ENCODE measurements at regions not wholly inside any gene's neighbourhood (a gene's known extent, or its start where the extent isn't known, plus 50 kb on each side); places are given as distances from the start of the nearest gene placed in this dataset.
"Not testable (repeated sequence)": the region's sequence is repeated elsewhere in the genome, so short reads cannot be mapped to it uniquely, and the experiment has no call there.

DNA sequence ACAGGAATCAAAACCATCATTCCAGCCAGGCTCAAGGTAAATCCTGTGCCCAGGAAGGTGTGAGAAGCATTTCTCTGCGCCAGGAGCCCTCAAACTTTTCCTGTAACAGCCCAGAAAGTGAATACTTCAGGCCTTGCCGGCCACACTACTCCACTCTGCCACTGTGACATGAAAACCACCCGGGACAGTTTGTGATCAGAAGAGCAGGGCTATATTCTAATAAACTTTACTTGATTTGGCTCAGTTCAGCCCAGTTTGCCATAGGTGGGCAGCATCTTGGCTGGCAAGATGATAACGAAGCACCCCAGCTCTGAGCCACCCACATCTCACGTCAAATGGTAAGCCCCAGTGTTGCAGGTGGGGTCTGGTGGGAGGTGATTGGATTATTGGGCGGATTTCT, 249.4 kb downstream of the DLL1 start:
- H3K36me3 ChIP-seq (ENCODE audit: control insufficient read depth in 5 of 5, insufficient read depth in 5 of 5, low read length in 5 of 5) = no peaks in the 10 kb centered on the region
- H3K27ac ChIP-seq (ENCODE audit: low read depth, low read length) = no peak overlapping the region
- H3K9me3 ChIP-seq (ENCODE audit: control insufficient read depth in 5 of 5, low read length in 5 of 5) = no peaks in the 10 kb centered on the region
- H3K4me3 ChIP-seq (ENCODE audit: low read depth in 1 of 5, low read length in 5 of 5) = no peak overlapping the region
- no peaks in the 10 kb centered on the region for H3K27me3 ChIP-seq (ENCODE audit: control insufficient read depth in 5 of 5, insufficient read depth in 4 of 5, low read length in 5 of 5)
- H3K4me1 ChIP-seq (ENCODE audit: control insufficient read depth in 5 of 5, insufficient read depth in 5 of 5, low read length in 5 of 5) = peaks cover 1 to 11% (median 6%) of the 10 kb centered on the region in 5 donors
- H3K9ac ChIP-seq (ENCODE audit: low read length in 5 of 5) = no peak overlapping the region

DNA sequence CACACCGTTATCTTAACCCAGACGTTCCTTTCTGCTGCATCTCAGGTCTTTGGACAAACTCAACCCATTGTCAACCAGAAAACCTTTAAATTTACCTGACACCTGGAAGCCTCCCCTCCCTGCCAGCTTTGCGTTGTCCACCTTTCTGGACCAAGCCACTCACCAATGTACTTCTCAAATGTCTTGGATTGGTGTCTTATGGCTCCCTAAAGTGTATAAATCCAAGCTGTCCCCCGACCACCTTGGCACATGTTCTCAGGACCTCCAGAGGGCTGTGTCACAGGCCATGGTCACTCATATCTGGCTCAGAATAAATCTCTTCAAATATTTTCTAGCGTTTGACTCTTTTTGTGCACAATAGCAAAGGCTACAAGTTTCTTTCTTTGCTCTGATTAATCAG, 250.0 kb downstream of the DLL1 start:
- H3K4me1 ChIP-seq (ENCODE audit: control insufficient read depth in 5 of 5, insufficient read depth in 5 of 5, low read length in 5 of 5) = peaks cover 0 to 6% (median 1%) of the 10 kb centered on the region in 5 donors
- H3K27me3 ChIP-seq (ENCODE audit: control insufficient read depth in 5 of 5, insufficient read depth in 4 of 5, low read length in 5 of 5) = no peaks in the 10 kb centered on the region
- H3K36me3 ChIP-seq (ENCODE audit: control insufficient read depth in 5 of 5, insufficient read depth in 5 of 5, low read length in 5 of 5) = no peaks in the 10 kb centered on the region
- no peak overlapping the region for H3K27ac ChIP-seq (ENCODE audit: low read depth, low read length)
- peaks cover 0 to 1% (median 0%) of the 10 kb centered on the region in 5 donors for H3K9me3 ChIP-seq (ENCODE audit: control insufficient read depth in 5 of 5, low read length in 5 of 5)
- H3K4me3 ChIP-seq (ENCODE audit: low read depth in 1 of 5, low read length in 5 of 5) = no peak overlapping the region
- H3K9ac ChIP-seq (ENCODE audit: low read length in 5 of 5) = no peak overlapping the region

DNA sequence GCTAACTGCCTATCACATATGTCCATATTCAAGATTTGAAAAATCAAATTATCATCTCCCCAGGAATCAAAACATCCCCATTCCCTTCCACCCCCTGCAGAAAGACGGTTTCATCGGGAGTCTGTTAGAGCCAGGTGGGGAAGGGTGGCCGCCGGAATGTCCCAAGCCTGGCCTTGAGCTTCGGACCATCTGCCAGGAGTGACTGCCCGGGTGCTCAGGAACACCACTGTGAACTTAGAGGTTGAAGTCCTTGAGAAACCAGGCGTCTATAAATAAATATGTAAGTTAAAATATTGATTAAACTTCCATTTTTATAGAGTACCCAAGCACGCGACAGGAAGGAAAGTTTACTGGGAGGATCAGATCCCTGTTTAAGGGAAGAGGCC, 250.8 kb downstream of the DLL1 start:
- H3K27ac ChIP-seq (ENCODE audit: low read depth, low read length) = no peak overlapping the region
- H3K9me3 ChIP-seq (ENCODE audit: control insufficient read depth in 5 of 5, low read length in 5 of 5) = peaks cover 0 to 3% (median 0%) of the 10 kb centered on the region in 5 donors
- H3K9ac ChIP-seq (ENCODE audit: low read length in 5 of 5) = no peak overlapping the region
- H3K27me3 ChIP-seq (ENCODE audit: control insufficient read depth in 5 of 5, insufficient read depth in 4 of 5, low read length in 5 of 5) = no peaks in the 10 kb centered on the region
- H3K36me3 ChIP-seq (ENCODE audit: control insufficient read depth in 5 of 5, insufficient read depth in 5 of 5, low read length in 5 of 5) = no peaks in the 10 kb centered on the region
- H3K4me3 ChIP-seq (ENCODE audit: low read depth in 1 of 5, low read length in 5 of 5) = no peak overlapping the region
- H3K4me1 ChIP-seq (ENCODE audit: control insufficient read depth in 5 of 5, insufficient read depth in 5 of 5, low read length in 5 of 5) = peaks cover 0 to 6% (median 1%) of the 10 kb centered on the region in 5 donors

DNA sequence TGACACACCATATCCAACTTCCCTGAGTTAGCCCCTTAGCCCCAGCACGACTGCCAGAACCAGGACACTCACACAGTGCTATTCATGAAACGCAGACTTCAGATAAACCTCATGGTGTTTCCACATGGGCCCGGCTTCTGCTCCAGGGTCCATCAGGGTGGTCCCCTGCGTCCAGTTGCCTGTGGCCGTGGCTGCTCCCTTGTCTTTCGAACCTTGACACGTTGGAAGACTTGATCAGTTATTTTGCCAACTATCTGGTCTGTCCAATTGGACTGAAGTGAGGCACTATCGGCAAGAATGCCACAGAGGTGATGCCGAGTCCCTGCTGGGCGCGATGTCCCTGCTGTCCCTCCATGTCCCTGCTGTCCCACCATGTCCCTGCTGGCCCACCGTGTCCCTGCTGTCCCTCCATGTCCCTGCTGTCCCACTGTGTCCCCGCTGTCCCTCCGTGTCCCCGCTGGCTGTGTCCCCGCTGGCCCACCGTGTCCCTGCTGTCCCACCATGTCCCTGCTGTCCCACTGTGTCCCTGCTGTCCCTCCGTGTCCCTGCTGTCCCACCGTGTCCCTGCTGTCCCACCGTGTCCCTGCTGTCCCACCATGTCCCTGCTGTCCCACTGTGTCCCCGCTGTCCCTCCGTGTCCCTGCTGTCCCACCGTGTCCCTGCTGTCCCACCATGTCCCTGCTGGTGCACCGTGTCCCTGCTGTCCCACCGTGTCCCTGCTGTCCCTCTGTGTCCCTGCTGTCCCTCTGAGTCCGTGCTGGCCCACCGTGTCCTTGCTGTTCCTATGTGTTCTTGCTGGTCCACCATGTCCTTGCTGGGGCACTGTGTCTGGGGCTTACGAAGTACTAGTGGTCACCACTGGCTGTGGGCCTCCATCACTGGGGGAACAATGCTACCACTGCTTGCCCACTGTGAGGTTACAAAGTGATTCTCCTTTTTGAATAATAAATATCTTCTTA, 251.4 kb downstream of the DLL1 start:
- H3K9me3 ChIP-seq (ENCODE audit: control insufficient read depth in 5 of 5, low read length in 5 of 5) = peaks cover 0 to 3% (median 0%) of the 10 kb centered on the region in 5 donors
- H3K27ac ChIP-seq (ENCODE audit: low read depth, low read length) = no peak overlapping the region
- H3K36me3 ChIP-seq (ENCODE audit: control insufficient read depth in 5 of 5, insufficient read depth in 5 of 5, low read length in 5 of 5) = no peaks in the 10 kb centered on the region
- no peak overlapping the region for H3K9ac ChIP-seq (ENCODE audit: low read length in 5 of 5)
- peaks cover 0 to 5% (median 1%) of the 10 kb centered on the region in 5 donors for H3K4me1 ChIP-seq (ENCODE audit: control insufficient read depth in 5 of 5, insufficient read depth in 5 of 5, low read length in 5 of 5)
- H3K27me3 ChIP-seq (ENCODE audit: control insufficient read depth in 5 of 5, insufficient read depth in 4 of 5, low read length in 5 of 5) = no peaks in the 10 kb centered on the region
- H3K4me3 ChIP-seq (ENCODE audit: low read depth in 1 of 5, low read length in 5 of 5) = no peak overlapping the region

DNA sequence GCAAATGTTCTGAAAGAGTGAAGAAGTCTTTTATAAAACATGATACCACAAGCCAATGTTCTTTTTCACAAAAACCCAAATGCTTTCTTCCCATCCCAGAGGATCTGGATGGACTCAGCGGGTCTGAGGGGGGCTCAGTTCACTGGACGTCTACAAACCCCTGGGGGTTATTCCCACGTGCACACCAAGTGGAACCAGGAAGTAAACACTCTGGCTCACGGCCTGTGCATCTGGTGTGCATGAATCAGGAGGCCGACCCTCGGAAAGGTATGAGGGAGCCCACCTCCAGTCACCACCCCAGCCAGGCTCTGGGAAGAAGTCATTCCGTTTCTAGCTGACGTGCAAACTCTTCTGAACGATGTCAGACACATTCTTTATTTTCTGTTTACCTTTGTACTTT, 252.2 kb downstream of the DLL1 start:
- Histone ChIP-seq H3K27ac (ENCODE audit: low read depth, low read length) (no peak overlapping the region), H3K36me3 (ENCODE audit: control insufficient read depth in 5 of 5, insufficient read depth in 5 of 5, low read length in 5 of 5) (no peaks in the 10 kb centered on the region), H3K9me3 (ENCODE audit: control insufficient read depth in 5 of 5, low read length in 5 of 5) (peaks cover 0 to 4% (median 0%) of the 10 kb centered on the region in 5 donors), H3K27me3 (ENCODE audit: control insufficient read depth in 5 of 5, insufficient read depth in 4 of 5, low read length in 5 of 5) (no peaks in the 10 kb centered on the region), H3K9ac (ENCODE audit: low read length in 5 of 5) (no peak overlapping the region), H3K4me1 (ENCODE audit: control insufficient read depth in 5 of 5, insufficient read depth in 5 of 5, low read length in 5 of 5) (peaks cover 0 to 2% (median 0%) of the 10 kb centered on the region in 5 donors), H3K4me3 (ENCODE audit: low read depth in 1 of 5, low read length in 5 of 5) (no peak overlapping the region)

DNA sequence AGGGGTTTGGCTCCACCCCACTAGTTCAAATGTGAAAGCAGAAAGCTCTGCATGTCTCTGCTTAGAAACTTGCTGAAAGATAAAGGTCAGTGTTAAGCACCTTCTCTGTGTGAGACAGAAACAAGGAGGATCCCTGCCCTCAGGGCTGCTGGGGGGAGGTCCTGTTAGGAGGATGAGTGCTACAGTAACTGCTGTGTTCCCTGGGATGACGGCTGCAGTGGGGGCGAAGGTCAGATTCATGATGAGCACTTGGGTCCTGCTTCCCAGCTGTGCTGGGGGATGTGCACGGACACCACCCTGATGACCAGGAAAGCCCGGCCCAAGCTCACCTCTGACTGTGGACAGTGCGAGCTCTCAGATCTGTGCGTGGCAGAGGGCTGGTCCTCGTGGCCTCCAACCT, 252.6 kb downstream of the DLL1 start:
- H3K9me3 ChIP-seq (ENCODE audit: control insufficient read depth in 5 of 5, low read length in 5 of 5) = peaks cover 0 to 8% (median 5%) of the 10 kb centered on the region in 5 donors
- H3K4me1 ChIP-seq (ENCODE audit: control insufficient read depth in 5 of 5, insufficient read depth in 5 of 5, low read length in 5 of 5) = peaks cover 0 to 2% (median 0%) of the 10 kb centered on the region in 5 donors
- H3K4me3 ChIP-seq (ENCODE audit: low read depth in 1 of 5, low read length in 5 of 5) = no peak overlapping the region
- no peaks in the 10 kb centered on the region for H3K36me3 ChIP-seq (ENCODE audit: control insufficient read depth in 5 of 5, insufficient read depth in 5 of 5, low read length in 5 of 5)
- H3K27me3 ChIP-seq (ENCODE audit: control insufficient read depth in 5 of 5, insufficient read depth in 4 of 5, low read length in 5 of 5) = no peaks in the 10 kb centered on the region
- H3K27ac ChIP-seq (ENCODE audit: low read depth, low read length) = no peak overlapping the region
- H3K9ac ChIP-seq (ENCODE audit: low read length in 5 of 5) = no peak overlapping the region

DNA sequence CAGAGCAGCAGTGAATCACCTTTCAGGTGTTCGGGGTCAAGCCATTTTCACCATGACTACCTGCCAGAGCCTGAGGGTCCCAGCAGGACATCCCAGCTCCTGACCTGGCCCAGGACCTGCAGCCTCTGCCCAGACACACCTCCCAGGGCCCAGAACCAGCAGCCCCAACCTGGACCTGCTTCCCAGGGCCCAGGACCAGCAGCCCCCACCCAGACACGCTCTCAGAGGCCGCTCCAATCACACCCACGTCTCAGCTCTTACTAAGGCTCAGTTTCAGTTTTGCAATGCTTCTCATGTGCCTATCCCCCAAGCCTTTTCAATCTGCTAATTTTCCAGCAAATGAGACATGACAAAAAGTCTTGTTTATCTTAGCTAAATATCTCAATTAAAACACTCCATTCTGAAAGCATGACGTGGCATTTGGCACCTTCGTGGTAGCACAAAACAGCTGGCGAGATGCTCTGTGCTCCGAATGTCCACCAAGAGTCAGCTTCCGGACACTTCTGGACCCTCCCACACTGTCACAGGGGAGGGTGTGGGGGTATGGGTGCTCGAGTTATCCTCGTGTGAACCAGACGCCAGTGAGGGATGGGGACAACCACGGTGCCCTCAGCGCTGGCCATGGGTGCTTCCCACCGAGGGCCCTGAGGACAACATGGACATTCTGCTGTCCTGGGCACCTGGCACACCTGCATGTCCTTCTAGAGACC, 253.2 kb downstream of the DLL1 start:
- Histone ChIP-seq H3K9ac (ENCODE audit: low read length in 5 of 5) (no peak overlapping the region), H3K4me3 (ENCODE audit: low read depth in 1 of 5, low read length in 5 of 5) (no peak overlapping the region), H3K27me3 (ENCODE audit: control insufficient read depth in 5 of 5, insufficient read depth in 4 of 5, low read length in 5 of 5) (no peaks in the 10 kb centered on the region), H3K4me1 (ENCODE audit: control insufficient read depth in 5 of 5, insufficient read depth in 5 of 5, low read length in 5 of 5) (peaks cover 0 to 2% (median 0%) of the 10 kb centered on the region in 5 donors), H3K9me3 (ENCODE audit: control insufficient read depth in 5 of 5, low read length in 5 of 5) (peaks cover 0 to 11% (median 5%) of the 10 kb centered on the region in 5 donors), H3K27ac (ENCODE audit: low read depth, low read length) (no peak overlapping the region), H3K36me3 (ENCODE audit: control insufficient read depth in 5 of 5, insufficient read depth in 5 of 5, low read length in 5 of 5) (no peaks in the 10 kb centered on the region)

DNA sequence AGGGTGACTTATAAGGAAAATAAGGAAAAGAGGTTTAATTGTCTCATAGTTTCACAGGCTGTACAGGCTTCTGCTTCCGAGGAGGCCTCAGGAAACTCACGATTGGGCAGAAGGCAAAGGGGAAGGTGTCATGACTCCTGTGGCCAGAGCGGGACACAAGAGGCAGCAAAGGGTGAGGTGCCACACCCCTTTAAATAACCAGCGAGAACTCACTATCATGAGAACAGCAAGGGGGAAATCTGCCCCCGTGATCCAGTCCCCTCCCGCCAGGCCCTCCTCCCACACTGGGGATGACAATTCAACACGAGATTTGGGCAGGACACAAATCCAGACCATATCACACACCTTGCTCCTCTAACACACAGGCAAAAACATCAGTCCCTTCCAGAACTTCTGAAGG, 254.0 kb downstream of the DLL1 start:
- Histone ChIP-seq H3K9me3 (ENCODE audit: control insufficient read depth in 5 of 5, low read length in 5 of 5) (peaks cover 0 to 11% (median 5%) of the 10 kb centered on the region in 5 donors), H3K27me3 (ENCODE audit: control insufficient read depth in 5 of 5, insufficient read depth in 4 of 5, low read length in 5 of 5) (no peaks in the 10 kb centered on the region), H3K4me3 (ENCODE audit: low read depth in 1 of 5, low read length in 5 of 5) (no peak overlapping the region), H3K27ac (ENCODE audit: low read depth, low read length) (no peak overlapping the region), H3K9ac (ENCODE audit: low read length in 5 of 5) (no peak overlapping the region), H3K36me3 (ENCODE audit: control insufficient read depth in 5 of 5, insufficient read depth in 5 of 5, low read length in 5 of 5) (no peaks in the 10 kb centered on the region), H3K4me1 (ENCODE audit: control insufficient read depth in 5 of 5, insufficient read depth in 5 of 5, low read length in 5 of 5) (peaks cover 0 to 2% (median 0%) of the 10 kb centered on the region in 5 donors)

DNA sequence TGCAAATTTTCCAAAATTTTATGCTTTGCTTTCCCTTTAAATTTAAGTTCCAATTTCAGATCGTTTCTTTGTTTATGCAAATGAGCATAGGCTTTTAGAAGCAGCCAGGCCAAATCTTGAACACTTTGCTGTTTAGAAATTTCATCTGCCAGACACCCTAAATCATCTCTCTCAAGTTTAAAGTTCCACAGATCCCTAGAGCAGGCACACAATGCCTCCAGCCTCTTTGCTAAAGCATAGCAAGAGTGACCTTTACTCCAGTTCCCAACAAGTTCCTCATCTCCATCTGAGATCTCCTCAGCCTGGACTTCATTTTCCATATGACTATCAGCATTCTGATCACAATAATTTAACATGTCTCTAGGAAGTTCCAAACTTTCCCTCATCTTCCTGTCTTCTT, 254.5 kb downstream of the DLL1 start:
- not testable (repeated sequence) for H3K27ac ChIP-seq (ENCODE audit: low read depth, low read length); H3K27me3 ChIP-seq (ENCODE audit: control insufficient read depth in 5 of 5, insufficient read depth in 4 of 5, low read length in 5 of 5); H3K4me3 ChIP-seq (ENCODE audit: low read depth in 1 of 5, low read length in 5 of 5); H3K36me3 ChIP-seq (ENCODE audit: control insufficient read depth in 5 of 5, insufficient read depth in 5 of 5, low read length in 5 of 5); H3K9ac ChIP-seq (ENCODE audit: low read length in 5 of 5); H3K4me1 ChIP-seq (ENCODE audit: control insufficient read depth in 5 of 5, insufficient read depth in 5 of 5, low read length in 5 of 5)
- peaks cover 0 to 11% (median 5%) of the 10 kb centered on the region in 5 donors for H3K9me3 ChIP-seq (ENCODE audit: control insufficient read depth in 5 of 5, low read length in 5 of 5)

DNA sequence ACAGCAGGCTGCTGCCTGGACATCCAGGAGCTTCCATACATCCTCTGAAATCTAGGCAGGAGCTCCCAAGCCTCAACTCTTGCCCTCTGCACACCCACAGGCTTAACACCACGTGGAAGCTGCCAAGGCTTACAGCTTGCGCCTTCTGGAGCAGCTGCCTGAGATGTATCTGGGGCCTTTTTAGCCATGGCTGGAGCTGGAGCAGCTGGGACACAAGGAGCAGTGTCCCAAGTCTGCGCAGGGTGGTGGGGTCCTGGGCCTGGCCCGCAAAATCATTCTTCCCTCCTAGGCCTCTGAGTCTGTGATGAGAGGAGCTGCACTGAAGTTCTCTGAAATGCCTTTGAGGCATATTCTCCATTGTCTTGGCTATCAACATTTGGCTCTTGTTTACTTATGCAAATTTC, 255.0 kb downstream of the DLL1 start:
- H3K36me3 ChIP-seq (ENCODE audit: control insufficient read depth in 5 of 5, insufficient read depth in 5 of 5, low read length in 5 of 5) = no peaks in the 10 kb centered on the region
- H3K4me1 ChIP-seq (ENCODE audit: control insufficient read depth in 5 of 5, insufficient read depth in 5 of 5, low read length in 5 of 5) = peaks cover 0 to 2% (median 0%) of the 10 kb centered on the region in 5 donors
- H3K4me3 ChIP-seq (ENCODE audit: low read depth in 1 of 5, low read length in 5 of 5) = no peak overlapping the region
- H3K27ac ChIP-seq (ENCODE audit: low read depth, low read length) = no peak overlapping the region
- no peak overlapping the region for H3K9ac ChIP-seq (ENCODE audit: low read length in 5 of 5)
- H3K9me3 ChIP-seq (ENCODE audit: control insufficient read depth in 5 of 5, low read length in 5 of 5) = peaks cover 0 to 11% (median 5%) of the 10 kb centered on the region in 5 donors
- no peaks in the 10 kb centered on the region for H3K27me3 ChIP-seq (ENCODE audit: control insufficient read depth in 5 of 5, insufficient read depth in 4 of 5, low read length in 5 of 5)
